HG03025 (cell line): ENCODE measurements at regions not wholly inside any gene's neighbourhood (a gene's known extent, or its start where the extent isn't known, plus 50 kb on each side); places are given as distances from the start of the nearest gene placed in this dataset.

ENCODE experiments used
- ATAC-seq: cut with Tn5 transposase; IDR thresholded peaks from one replicate; pipeline ENCODE4 v1.9.1; 2021; ENCODE audit warnings: mild to moderate bottlenecking, moderate library complexity; ENCODE audit not compliant: unreplicated experiment, low FRiP score

DNA sequence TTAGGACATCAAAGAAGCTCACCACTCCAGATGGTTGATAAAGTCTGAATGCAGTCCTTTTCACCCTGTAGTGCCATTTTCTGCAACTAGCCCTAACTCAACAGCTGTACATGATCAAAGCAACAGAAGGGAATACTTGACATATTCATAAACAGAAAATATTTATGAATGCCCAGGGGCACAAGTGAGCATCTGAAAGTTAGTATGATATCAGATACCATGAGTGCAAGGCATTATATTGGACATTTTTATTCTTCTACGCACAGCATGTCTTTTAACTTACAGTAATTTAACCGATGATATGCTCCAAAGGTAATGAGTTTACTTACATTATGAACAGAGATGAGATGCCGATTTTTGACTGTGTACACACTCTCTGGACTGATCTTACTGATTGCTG, 142.0 kb downstream of the MCHR2 start:
- ATAC-seq, result no peak

DNA sequence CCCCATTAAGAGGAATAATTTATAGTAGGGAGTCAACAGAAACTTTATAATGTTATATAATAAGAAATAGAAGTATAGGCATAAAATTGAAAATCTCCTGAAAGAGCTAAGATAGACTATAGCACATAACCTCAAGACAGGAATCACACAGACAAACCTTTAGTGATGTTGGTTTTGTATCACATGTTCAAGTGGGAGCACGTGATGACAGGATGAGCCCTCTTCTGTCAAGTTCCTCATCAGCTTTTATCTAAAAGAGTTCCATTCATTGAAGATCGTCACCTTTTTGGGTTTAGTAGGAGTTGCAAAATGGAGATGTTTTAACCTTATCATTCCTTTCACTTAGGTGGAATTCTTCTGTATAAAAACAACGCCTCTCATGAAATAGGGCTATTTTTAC, 127.0 kb downstream of the MCHR2 start:
- no peak for ATAC-seq

GRCh38 chr6:99868074-99868702, 125.8 kb downstream of the MCHR2 start:
- peak; percentile 93 for ATAC-seq
